AG04450 (cell line): ENCODE measurements at regions not wholly inside any gene's neighbourhood (a gene's known extent, or its start where the extent isn't known, plus 50 kb on each side); places are given as distances from the start of the nearest gene placed in this dataset.

Source experiments
- CTCF ChIA-PET: fragments of 300-600, 350-600 bp; formaldehyde crosslinking; extraction: SDS; loops from one replicate; lab custom pipeline; 2022; ENCODE audit warnings: antibody characterized with exemption, inconsistent platforms; lab: Charles Lee
- POLR2A ChIA-PET: fragments of 350-600 bp; formaldehyde crosslinking; extraction: SDS; loops from one replicate; lab custom pipeline; 2021; ENCODE audit warnings: antibody characterized with exemption, inconsistent platforms; lab: Yijun Ruan, JAX
- DNase-seq: peaks from one replicate; pipeline ENCODE4 v3.0.0-alpha.2; 2011; ENCODE audit warnings: low read depth, low spot score
- H3K27ac ChIP-seq: one replicate; pipeline ENCODE4 v1.5.1; 2012; ENCODE audit warnings: low read depth, low read length, control low read depth
- H3K27me3 ChIP-seq: one replicate; pipeline ENCODE4 v1.6.0; 2012; ENCODE audit warnings: low read length; ENCODE audit not compliant: control insufficient read depth, insufficient read depth
- H3K4me3 ChIP-seq: 2 replicates; pipeline ENCODE4 v1.5.1; 2011; ENCODE audit warnings: mild to moderate bottlenecking, low read depth, low read length, control low read depth
- H3K9me3 ChIP-seq: 2 replicates; pipeline ENCODE4 v1.5.1; 2012; ENCODE audit warnings: low read length; ENCODE audit not compliant: control insufficient read depth, insufficient read depth
- CTCF ChIP-seq: IDR thresholded peaks from 2 replicates; pipeline ENCODE4 v1.5.1; 2011; ENCODE audit warnings: low read depth, low read length, control low read depth, inconsistent platforms

GRCh38 chr2:239544143-239544917 lies 143.5 kb upstream of the HDAC4 start:
- CTCF ChIA-PET, result no interaction called here
- Histone ChIP-seq H3K27me3 (no peaks in the 10 kb centered on the region), H3K4me3 (no peak overlapping the region), H3K9me3 (peaks cover 26% of the 10 kb centered on the region), H3K27ac (no peak overlapping the region)
- TF ChIP-seq CTCF, result no peak
- POLR2A ChIA-PET, result no interaction called here
- no peak for DNase-seq

GRCh38 chr2:239543702-239544101 lies 142.9 kb upstream of the HDAC4 start:
- H3K4me3 ChIP-seq, result no peak overlapping the region
- no peak overlapping the region for H3K27ac ChIP-seq
- no peak for DNase-seq
- H3K9me3 ChIP-seq, result peaks cover 25% of the 10 kb centered on the region
- no peaks in the 10 kb centered on the region for H3K27me3 ChIP-seq
- POLR2A ChIA-PET, result no interaction called here
- TF ChIP-seq CTCF, result no peak
- CTCF ChIA-PET, result no interaction called here

- Histone ChIP-seq H3K4me3 (no peak overlapping the region), H3K27ac (no peak overlapping the region), H3K27me3 (no peaks in the 10 kb centered on the region), H3K9me3 (peaks cover 21% of the 10 kb centered on the region)
- POLR2A ChIA-PET, result no interaction called here
- no peak for DNase-seq
- CTCF ChIA-PET, result no interaction called here
- TF ChIP-seq CTCF, result no peak
Observed at GRCh38 chr2:239540174-239540573, 139.4 kb upstream of the HDAC4 start.

GRCh38 chr2:239539776-239540100 lies 138.9 kb upstream of the HDAC4 start:
- no peaks in the 10 kb centered on the region for H3K27me3 ChIP-seq
- no peak for TF ChIP-seq CTCF
- CTCF ChIA-PET, result no interaction called here

GRCh38 chr2:239539083-239539775 lies 138.4 kb upstream of the HDAC4 start:
- H3K4me3 ChIP-seq, result no peak overlapping the region
- CTCF ChIA-PET, result no interaction called here
- no peak for TF ChIP-seq CTCF
- no peak for DNase-seq
- POLR2A ChIA-PET, result no interaction called here
- H3K27me3 ChIP-seq, result no peaks in the 10 kb centered on the region
- H3K9me3 ChIP-seq, result peaks cover 26% of the 10 kb centered on the region
- no peak overlapping the region for H3K27ac ChIP-seq

More at GRCh38 chr2:239539776-239540100, 138.9 kb upstream of the HDAC4 start:
- no peak overlapping the region for H3K27ac ChIP-seq
- no peak overlapping the region for H3K4me3 ChIP-seq
- POLR2A ChIA-PET, result no interaction called here
- DNase-seq, result no peak
- H3K9me3 ChIP-seq, result peaks cover 22% of the 10 kb centered on the region
